SK-N-SH (cell line): ENCODE measurements at regions not wholly inside any gene's neighbourhood (a gene's known extent, or its start where the extent isn't known, plus 50 kb on each side); places are given as distances from the start of the nearest gene placed in this dataset.

ENCODE experiments used
- CHD2 ChIP-seq: fragments of 150-350 bp; IDR thresholded peaks from 2 replicates; pipeline ENCODE4 v1.6.1; 2018; ENCODE audit warnings: low read length; ENCODE audit not compliant: partially characterized antibody
- EP300 ChIP-seq, 2 experiments: IDR thresholded peaks; 2 replicates each; pipeline versions ENCODE4 v1.4.0 to v1.6.1; 2012; ENCODE audit warnings: borderline replicate concordance in 1 of 2, low read depth in 1 of 2, low read length in 1 of 2
- NFIC ChIP-seq: IDR thresholded peaks from 2 replicates; pipeline ENCODE4 v1.4.0; 2012; ENCODE audit warnings: borderline replicate concordance
- POLR2AphosphoS5 ChIP-seq: IDR thresholded peaks from 2 replicates; pipeline ENCODE4 v1.6.1; 2012; ENCODE audit warnings: low read depth, low read length
- REST ChIP-seq: IDR thresholded peaks from 2 replicates; pipeline ENCODE4 v1.6.1; 2012; ENCODE audit warnings: mild to moderate bottlenecking, low read depth, low read length, moderate library complexity
- SIN3A ChIP-seq: IDR thresholded peaks from 2 replicates; pipeline ENCODE4 v1.6.1; 2012; ENCODE audit warnings: low read depth, mild to moderate bottlenecking, low read length, moderate library complexity, borderline replicate concordance
- TEAD4 ChIP-seq: IDR thresholded peaks from 2 replicates; pipeline ENCODE4 v1.4.0; 2012; ENCODE audit warnings: mild to moderate bottlenecking, borderline replicate concordance; ENCODE audit not compliant: insufficient read depth
- YY1 ChIP-seq: IDR thresholded peaks from 2 replicates; pipeline ENCODE4 v1.4.0; 2012; ENCODE audit warnings: low read depth, mild to moderate bottlenecking
- TF ChIP-seq, protein P1 (sequence below): fragments of 200-600 bp; sonication (generic); IDR thresholded peaks from 2 replicates; pipeline ENCODE4 v1.6.1; 2017; ENCODE audit warnings: antibody characterized with exemption, mild to moderate bottlenecking, moderate library complexity
- TF ChIP-seq, protein P2 (sequence below): IDR thresholded peaks from 2 replicates; pipeline ENCODE4 v1.4.0; 2012; ENCODE audit warnings: low read depth
- TF ChIP-seq, protein P3 (sequence below): IDR thresholded peaks from 2 replicates; pipeline ENCODE4 v1.4.0; 2012; ENCODE audit warnings: low read depth, borderline replicate concordance
- TF ChIP-seq, protein P4 (sequence below): IDR thresholded peaks from 2 replicates; pipeline ENCODE4 v1.4.0; 2012; ENCODE audit warnings: low read depth, borderline replicate concordance

DNA sequence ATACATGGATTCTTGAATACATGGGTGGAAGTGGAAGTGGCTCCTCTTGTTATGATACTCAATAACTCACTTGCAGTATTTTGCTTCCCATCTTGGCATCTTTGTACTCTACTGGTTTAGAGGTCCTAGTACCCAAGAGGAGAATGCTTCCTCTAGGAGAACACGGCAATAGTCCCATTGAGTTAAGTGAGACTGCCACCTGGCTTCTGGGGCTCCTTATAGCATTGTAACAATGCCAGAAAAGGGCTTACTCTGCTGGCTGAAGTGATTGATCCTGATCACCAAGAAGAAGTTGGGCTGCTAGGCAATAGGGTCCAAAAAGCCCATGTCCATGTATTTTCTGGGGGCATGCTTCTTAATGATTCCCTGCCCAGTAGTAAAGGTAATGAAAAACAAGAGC lies 627.6 kb upstream of the SGCD start:
- TF ChIP-seq, protein P1, sequence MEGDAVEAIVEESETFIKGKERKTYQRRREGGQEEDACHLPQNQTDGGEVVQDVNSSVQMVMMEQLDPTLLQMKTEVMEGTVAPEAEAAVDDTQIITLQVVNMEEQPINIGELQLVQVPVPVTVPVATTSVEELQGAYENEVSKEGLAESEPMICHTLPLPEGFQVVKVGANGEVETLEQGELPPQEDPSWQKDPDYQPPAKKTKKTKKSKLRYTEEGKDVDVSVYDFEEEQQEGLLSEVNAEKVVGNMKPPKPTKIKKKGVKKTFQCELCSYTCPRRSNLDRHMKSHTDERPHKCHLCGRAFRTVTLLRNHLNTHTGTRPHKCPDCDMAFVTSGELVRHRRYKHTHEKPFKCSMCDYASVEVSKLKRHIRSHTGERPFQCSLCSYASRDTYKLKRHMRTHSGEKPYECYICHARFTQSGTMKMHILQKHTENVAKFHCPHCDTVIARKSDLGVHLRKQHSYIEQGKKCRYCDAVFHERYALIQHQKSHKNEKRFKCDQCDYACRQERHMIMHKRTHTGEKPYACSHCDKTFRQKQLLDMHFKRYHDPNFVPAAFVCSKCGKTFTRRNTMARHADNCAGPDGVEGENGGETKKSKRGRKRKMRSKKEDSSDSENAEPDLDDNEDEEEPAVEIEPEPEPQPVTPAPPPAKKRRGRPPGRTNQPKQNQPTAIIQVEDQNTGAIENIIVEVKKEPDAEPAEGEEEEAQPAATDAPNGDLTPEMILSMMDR, result no peak
- TF ChIP-seq TEAD4, result no peak
- TF ChIP-seq POLR2AphosphoS5, result no peak
- TF ChIP-seq REST, result no peak
- TF ChIP-seq EP300 (IDR thresholded peaks at IDR 0.05; ENCODE audit: borderline replicate concordance in 1 of 2, low read depth in 1 of 2, low read length in 1 of 2), result no peak
- no peak for TF ChIP-seq CHD2
- TF ChIP-seq, protein P2, sequence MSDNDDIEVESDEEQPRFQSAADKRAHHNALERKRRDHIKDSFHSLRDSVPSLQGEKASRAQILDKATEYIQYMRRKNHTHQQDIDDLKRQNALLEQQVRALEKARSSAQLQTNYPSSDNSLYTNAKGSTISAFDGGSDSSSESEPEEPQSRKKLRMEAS, result no peak
- no peak for TF ChIP-seq SIN3A
- TF ChIP-seq, protein P3, sequence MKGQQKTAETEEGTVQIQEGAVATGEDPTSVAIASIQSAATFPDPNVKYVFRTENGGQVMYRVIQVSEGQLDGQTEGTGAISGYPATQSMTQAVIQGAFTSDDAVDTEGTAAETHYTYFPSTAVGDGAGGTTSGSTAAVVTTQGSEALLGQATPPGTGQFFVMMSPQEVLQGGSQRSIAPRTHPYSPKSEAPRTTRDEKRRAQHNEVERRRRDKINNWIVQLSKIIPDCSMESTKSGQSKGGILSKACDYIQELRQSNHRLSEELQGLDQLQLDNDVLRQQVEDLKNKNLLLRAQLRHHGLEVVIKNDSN, result no peak
- TF ChIP-seq YY1, result no peak
- TF ChIP-seq, protein P4, sequence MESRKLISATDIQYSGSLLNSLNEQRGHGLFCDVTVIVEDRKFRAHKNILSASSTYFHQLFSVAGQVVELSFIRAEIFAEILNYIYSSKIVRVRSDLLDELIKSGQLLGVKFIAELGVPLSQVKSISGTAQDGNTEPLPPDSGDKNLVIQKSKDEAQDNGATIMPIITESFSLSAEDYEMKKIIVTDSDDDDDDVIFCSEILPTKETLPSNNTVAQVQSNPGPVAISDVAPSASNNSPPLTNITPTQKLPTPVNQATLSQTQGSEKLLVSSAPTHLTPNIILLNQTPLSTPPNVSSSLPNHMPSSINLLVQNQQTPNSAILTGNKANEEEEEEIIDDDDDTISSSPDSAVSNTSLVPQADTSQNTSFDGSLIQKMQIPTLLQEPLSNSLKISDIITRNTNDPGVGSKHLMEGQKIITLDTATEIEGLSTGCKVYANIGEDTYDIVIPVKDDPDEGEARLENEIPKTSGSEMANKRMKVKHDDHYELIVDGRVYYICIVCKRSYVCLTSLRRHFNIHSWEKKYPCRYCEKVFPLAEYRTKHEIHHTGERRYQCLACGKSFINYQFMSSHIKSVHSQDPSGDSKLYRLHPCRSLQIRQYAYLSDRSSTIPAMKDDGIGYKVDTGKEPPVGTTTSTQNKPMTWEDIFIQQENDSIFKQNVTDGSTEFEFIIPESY, result no peak
- TF ChIP-seq NFIC, result no peak
